Neuronal stem cell (in vitro differentiated cells): ENCODE measurements at regions not wholly inside any gene's neighbourhood (a gene's known extent, or its start where the extent isn't known, plus 50 kb on each side); places are given as distances from the start of the nearest gene placed in this dataset.
"Not testable (repeated sequence)": the region's sequence is repeated elsewhere in the genome, so short reads cannot be mapped to it uniquely, and the experiment has no call there.

ENCODE experiments used
- DNase-seq: peaks from one replicate; pipeline ENCODE4 v3.0.0-alpha.2; 2013; ENCODE audit warnings: low spot score
- H2AFZ ChIP-seq: one replicate; pipeline ENCODE4 v1.6.1; 2013; ENCODE audit warnings: mild to moderate bottlenecking, low read length, inconsistent platforms
- H2AK5ac ChIP-seq: 2 replicates; pipeline ENCODE4 v1.6.1; 2013; ENCODE audit warnings: low read depth, mild to moderate bottlenecking, inconsistent platforms, low read length, moderate library complexity, mixed read lengths
- H2BK120ac ChIP-seq: 2 replicates; pipeline ENCODE4 v1.6.1; 2013; ENCODE audit warnings: low read depth, mild to moderate bottlenecking, inconsistent platforms, low read length, moderate library complexity, mixed read lengths
- H2BK12ac ChIP-seq: one replicate; pipeline ENCODE4 v1.6.1; 2013; ENCODE audit warnings: low read length, inconsistent platforms
- H2BK15ac ChIP-seq: 2 replicates; pipeline ENCODE4 v1.6.1; 2013; ENCODE audit warnings: mild to moderate bottlenecking, low read length, inconsistent platforms, mixed read lengths
- H2BK5ac ChIP-seq: one replicate; pipeline ENCODE4 v1.6.1; 2013; ENCODE audit warnings: inconsistent platforms, mild to moderate bottlenecking, low read length, moderate library complexity
- H3K14ac ChIP-seq: one replicate; pipeline ENCODE4 v1.6.1; 2013; ENCODE audit warnings: low read length, inconsistent platforms
- H3K18ac ChIP-seq: 2 replicates; pipeline ENCODE4 v1.6.1; 2013; ENCODE audit warnings: low read length, inconsistent platforms
- H3K23ac ChIP-seq: 2 replicates; pipeline ENCODE4 v1.6.1; 2013; ENCODE audit warnings: low read depth, mild to moderate bottlenecking, mixed read lengths, low read length, inconsistent platforms; ENCODE audit not compliant: poor library complexity
- H3K27ac ChIP-seq: replicated peaks from 3 replicates; pipeline ENCODE4 v1.5.1; 2013; ENCODE audit warnings: low read length, inconsistent platforms
- H3K27me3 ChIP-seq, 3 experiments: 2 replicates each; pipeline ENCODE4 v1.6.1; 2013; ENCODE audit warnings: low read length in 3 of 3, mild to moderate bottlenecking in 2 of 3, inconsistent platforms in 1 of 3, low read depth in 1 of 3, mixed read lengths in 1 of 3, moderate library complexity in 1 of 3; ENCODE audit not compliant: control insufficient read depth in 3 of 3, insufficient read depth in 3 of 3
- H3K36me3 ChIP-seq, 2 donors: replicated peaks in 1 of 2; 2 replicates each; pipeline ENCODE4 v1.6.1; 2013; ENCODE audit warnings: low read length in 2 of 2; ENCODE audit not compliant: control insufficient read depth in 2 of 2, insufficient read depth in 2 of 2
- H3K4ac ChIP-seq: 2 replicates; pipeline ENCODE4 v1.6.1; 2013; ENCODE audit warnings: inconsistent platforms, mild to moderate bottlenecking, low read length, moderate library complexity
- H3K4me1 ChIP-seq, 2 donors: 1 replicate in 1 of 2; 2 replicates in 1 of 2; pipeline ENCODE4 v1.6.1; 2013; ENCODE audit warnings: low read length in 2 of 2, low read depth in 1 of 2; ENCODE audit not compliant: control insufficient read depth in 2 of 2, insufficient read depth in 1 of 2
- H3K4me2 ChIP-seq: one replicate; pipeline ENCODE4 v1.6.1; 2013; ENCODE audit warnings: mild to moderate bottlenecking, low read length, inconsistent platforms; ENCODE audit not compliant: insufficient read depth, poor library complexity, severe bottlenecking
- H3K4me3 ChIP-seq, 2 donors: 2 replicates each; pipeline ENCODE4 v1.5.1; 2013; ENCODE audit warnings: low read length in 2 of 2, mild to moderate bottlenecking in 2 of 2, inconsistent platforms in 1 of 2, moderate library complexity in 1 of 2
- H3K79me1 ChIP-seq: one replicate; pipeline ENCODE4 v1.6.1; 2013; ENCODE audit warnings: low read depth, mild to moderate bottlenecking, inconsistent platforms, low read length, moderate library complexity
- H3K9ac ChIP-seq: one replicate; pipeline ENCODE4 v1.6.1; 2013; ENCODE audit warnings: mild to moderate bottlenecking, low read depth, low read length, inconsistent platforms; ENCODE audit not compliant: poor library complexity
- H3K9me3 ChIP-seq, 2 donors: replicated peaks in 1 of 2; 2 replicates each; pipeline versions ENCODE3 to v1.6.1; 2013; ENCODE audit warnings: low read length in 2 of 2, mild to moderate bottlenecking in 2 of 2, inconsistent platforms in 1 of 2, low read depth in 1 of 2, mixed read lengths in 1 of 2, moderate library complexity in 1 of 2; ENCODE audit not compliant: control insufficient read depth in 2 of 2, insufficient read depth in 1 of 2
- H4K8ac ChIP-seq: one replicate; pipeline ENCODE4 v1.6.1; 2013; ENCODE audit warnings: low read depth, mild to moderate bottlenecking, inconsistent platforms, low read length, moderate library complexity
- H4K91ac ChIP-seq: one replicate; pipeline ENCODE4 v1.6.1; 2013; ENCODE audit warnings: low read length, low read depth, mild to moderate bottlenecking, inconsistent platforms; ENCODE audit not compliant: poor library complexity
- WGBS, 2 donors: extraction: QIAGEN DNeasy Blood & Tissue Kit; methylation state at CpG; one replicate each; pipeline ENCODE4 v1.1.7; 2013; ENCODE audit warnings: missing lambda C conversion rate in 2 of 2, mixed read lengths in 1 of 2; ENCODE audit not compliant: insufficient read length in 2 of 2, insufficient replicate concordance in 1 of 2; ENCODE audit errors: extremely low coverage in 2 of 2; 5-methylcytosine and 5-hydroxymethylcytosine counted together

- not testable (repeated sequence) for H3K27ac ChIP-seq, H2AK5ac ChIP-seq, H3K23ac ChIP-seq, H2BK5ac ChIP-seq, H3K14ac ChIP-seq, H3K9me3 ChIP-seq, H3K79me1 ChIP-seq, H3K4me1 ChIP-seq, H3K4me3 ChIP-seq, H3K4ac ChIP-seq, H4K8ac ChIP-seq, H3K36me3 ChIP-seq, H2BK120ac ChIP-seq, H3K9ac ChIP-seq, DNase-seq, H2BK15ac ChIP-seq, H2AFZ ChIP-seq, H2BK12ac ChIP-seq, H3K18ac ChIP-seq, H3K4me2 ChIP-seq, H4K91ac ChIP-seq, H3K27me3 ChIP-seq
- no CpG with 5 or more reads among the region's 1 CpG for WGBS, 2 donors
These were observed 59.5 kb upstream of the RPRM start for GRCh38 chr2:153538102-153538501.

GRCh38 chr2:153543635-153544071 is 65.1 kb upstream of the RPRM start:
- no peak overlapping the region for H3K9ac ChIP-seq
- H3K18ac ChIP-seq = no peak overlapping the region
- H3K4me1 ChIP-seq = peaks cover 0 to 2% of the 10 kb centered on the region in 2 donors
- no CpG with 5 or more reads among the region's 5 CpGs for WGBS, 2 donors
- no peak overlapping the region for H2BK120ac ChIP-seq
- H3K79me1 ChIP-seq = no peaks in the 10 kb centered on the region
- H3K9me3 ChIP-seq = no peaks in the 10 kb centered on the region
- H2BK12ac ChIP-seq = no peak overlapping the region
- H3K4me3 ChIP-seq = no peak overlapping the region
- H2AFZ ChIP-seq = no peak overlapping the region
- no peak overlapping the region for H3K14ac ChIP-seq
- no peak overlapping the region for H2BK5ac ChIP-seq
- no peak overlapping the region for H3K27ac ChIP-seq
- H3K4ac ChIP-seq = no peak overlapping the region
- no peak overlapping the region for H3K4me2 ChIP-seq
- no peak overlapping the region for H3K23ac ChIP-seq
- no peaks in the 10 kb centered on the region for H3K36me3 ChIP-seq
- no peak overlapping the region for H4K91ac ChIP-seq
- DNase-seq = no peak
- H3K27me3 ChIP-seq = no peaks in the 10 kb centered on the region
- no peak overlapping the region for H4K8ac ChIP-seq
- no peak overlapping the region for H2AK5ac ChIP-seq
- H2BK15ac ChIP-seq = no peak overlapping the region

- H3K18ac ChIP-seq = no peak overlapping the region
- no peaks in the 10 kb centered on the region for H3K27me3 ChIP-seq
- WGBS, 2 donors = no CpG with 5 or more reads among the region's 2 CpGs
- no peak overlapping the region for H3K4me2 ChIP-seq
- no peak overlapping the region for H3K9ac ChIP-seq
- no peak overlapping the region for H4K8ac ChIP-seq
- DNase-seq = no peak
- H3K4me3 ChIP-seq = no peak overlapping the region
- no peaks in the 10 kb centered on the region for H3K36me3 ChIP-seq
- no peak overlapping the region for H3K23ac ChIP-seq
- no peak overlapping the region for H3K4ac ChIP-seq
- H2BK12ac ChIP-seq = no peak overlapping the region
- no peak overlapping the region for H2BK5ac ChIP-seq
- no peak overlapping the region for H2AK5ac ChIP-seq
- no peaks in the 10 kb centered on the region for H3K9me3 ChIP-seq
- no peak overlapping the region for H2BK15ac ChIP-seq
- no peak overlapping the region for H3K27ac ChIP-seq
- no peaks in the 10 kb centered on the region for H3K79me1 ChIP-seq
- H2AFZ ChIP-seq = no peak overlapping the region
- H4K91ac ChIP-seq = no peak overlapping the region
- H3K14ac ChIP-seq = no peak overlapping the region
- no peak overlapping the region for H2BK120ac ChIP-seq
- H3K4me1 ChIP-seq = peaks cover 0 to 2% of the 10 kb centered on the region in 2 donors
These were observed 67.8 kb upstream of the RPRM start for GRCh38 chr2:153546358-153546757.

GRCh38 chr2:153548536-153548935 is 70.0 kb upstream of the RPRM start:
- Histone ChIP-seq H4K91ac (no peak overlapping the region), H2BK15ac (no peak overlapping the region), H3K36me3 (no peaks in the 10 kb centered on the region), H2AK5ac (no peak overlapping the region), H3K4me1 (peaks cover 0 to 2% of the 10 kb centered on the region in 2 donors), H2BK120ac (no peak overlapping the region), H3K9ac (no peak overlapping the region), H3K23ac (no peak overlapping the region), H2BK5ac (no peak overlapping the region), H3K4me2 (no peak overlapping the region), H3K9me3 (no peaks in the 10 kb centered on the region), H3K27me3 (no peaks in the 10 kb centered on the region), H3K27ac (no peak overlapping the region), H3K14ac (no peak overlapping the region), H3K4ac (no peak overlapping the region), H4K8ac (no peak overlapping the region), H3K79me1 (no peaks in the 10 kb centered on the region), H3K4me3 (no peak overlapping the region), H2AFZ (no peak overlapping the region), H2BK12ac (no peak overlapping the region), H3K18ac (no peak overlapping the region)
- WGBS, 2 donors = no CpG with 5 or more reads among the region's 2 CpGs
- no peak for DNase-seq
